OCI-LY3 (cell line): ENCODE measurements at regions not wholly inside any gene's neighbourhood (a gene's known extent, or its start where the extent isn't known, plus 50 kb on each side); places are given as distances from the start of the nearest gene placed in this dataset.

Experiments
- H2AFZ ChIP-seq: fragments of 200-600, 300-600 bp; shearing (Covaris generic); 2 replicates; pipeline ENCODE4 v1.6.0; 2014; ENCODE audit warnings: antibody characterized with exemption, low read depth, low read length
- H3K27ac ChIP-seq: fragments of 200-600, 300-600 bp; sonication (generic); 2 replicates; pipeline ENCODE4 v1.5.1; 2014; ENCODE audit warnings: mild to moderate bottlenecking, low read length, moderate library complexity, mixed read lengths
- H3K27me3 ChIP-seq: fragments of 200-600, 300-600 bp; sonication (generic); 2 replicates; pipeline ENCODE4 v1.6.1; 2014; ENCODE audit warnings: low read depth, low read length, mixed read lengths
- H3K36me3 ChIP-seq: fragments of 200-600, 300-600 bp; sonication (generic); replicated peaks from 2 replicates; pipeline ENCODE3; 2014; ENCODE audit warnings: low read depth, low read length, mixed read lengths
- H3K4me1 ChIP-seq: fragments of 300-600, 200-600 bp; sonication (generic); 2 replicates; pipeline ENCODE4 v1.6.1; 2014; ENCODE audit warnings: low read length, mixed read lengths
- H3K4me2 ChIP-seq: fragments of 200-600, 300-600 bp; sonication (generic); 2 replicates; pipeline ENCODE4 v1.6.1; 2014; ENCODE audit warnings: low read length, mixed read lengths
- H3K4me3 ChIP-seq: fragments of 300-600, 200-600 bp; sonication (generic); 2 replicates; pipeline ENCODE4 v1.5.1; 2014; ENCODE audit warnings: antibody characterized with exemption, mild to moderate bottlenecking, low read length, moderate library complexity
- H3K79me2 ChIP-seq: fragments of 300-600, 200-600 bp; shearing (Covaris generic); 2 replicates; pipeline ENCODE4 v1.6.1; 2014; ENCODE audit warnings: mild to moderate bottlenecking, low read length, mixed read lengths
- H3K9ac ChIP-seq: fragments of 300-600, 200-600 bp; shearing (Covaris generic); 2 replicates; pipeline ENCODE4 v1.6.0; 2014; ENCODE audit warnings: mild to moderate bottlenecking, low read length, moderate library complexity
- H3K9me3 ChIP-seq: fragments of 200-600, 300-600 bp; shearing (Covaris generic); 2 replicates; pipeline ENCODE4 v1.6.1; 2014; ENCODE audit warnings: low read length, mixed read lengths; ENCODE audit not compliant: insufficient read depth
- H4K20me1 ChIP-seq: fragments of 200-600, 300-600 bp; sonication (generic); 2 replicates; pipeline ENCODE4 v1.6.1; 2016; ENCODE audit warnings: low read length, mixed read lengths; ENCODE audit not compliant: insufficient read depth
- CTCF ChIP-seq: fragments of 200-600, 300-600 bp; sonication (generic); IDR thresholded peaks from 2 replicates; pipeline ENCODE4 v1.5.1; 2014; ENCODE audit warnings: antibody characterized with exemption, low read length, low read depth
- EZH2phosphoT487 ChIP-seq: fragments of 200-600 bp; shearing (Covaris generic); IDR thresholded peaks from 2 replicates; pipeline ENCODE4 v1.6.1; 2018; ENCODE audit warnings: antibody characterized with exemption, mixed run types, low read depth

GRCh38 chr2:215601990-215602721, 166.3 kb upstream of the FN1 start:
- Histone ChIP-seq H3K4me1 (no peaks in the 10 kb centered on the region), H2AFZ (no peak overlapping the region), H3K36me3 (no peaks in the 10 kb centered on the region), H3K27ac (no peak overlapping the region), H3K4me3 (no peak overlapping the region), H3K9me3 (no peaks in the 10 kb centered on the region), H3K27me3 (no peaks in the 10 kb centered on the region), H4K20me1 (no peaks in the 10 kb centered on the region), H3K79me2 (no peaks in the 10 kb centered on the region), H3K9ac (no peak overlapping the region), H3K4me2 (no peak overlapping the region)
- TF ChIP-seq EZH2phosphoT487: no peak
- TF ChIP-seq CTCF: no peak

GRCh38 chr2:215601526-215601925, 165.7 kb upstream of the FN1 start:
- Histone ChIP-seq H3K27ac (no peak overlapping the region), H3K79me2 (no peaks in the 10 kb centered on the region), H3K4me2 (no peak overlapping the region), H3K9ac (no peak overlapping the region), H3K4me3 (no peak overlapping the region), H3K36me3 (no peaks in the 10 kb centered on the region), H3K4me1 (no peaks in the 10 kb centered on the region), H4K20me1 (no peaks in the 10 kb centered on the region), H3K27me3 (no peaks in the 10 kb centered on the region), H3K9me3 (no peaks in the 10 kb centered on the region), H2AFZ (no peak overlapping the region)
- TF ChIP-seq CTCF (no peak), EZH2phosphoT487 (no peak)

GRCh38 chr2:215598376-215598975, 162.6 kb upstream of the FN1 start:
- Histone ChIP-seq H2AFZ (no peak overlapping the region), H3K79me2 (no peaks in the 10 kb centered on the region), H4K20me1 (no peaks in the 10 kb centered on the region), H3K36me3 (no peaks in the 10 kb centered on the region), H3K27ac (no peak overlapping the region), H3K4me3 (no peak overlapping the region), H3K4me1 (no peaks in the 10 kb centered on the region), H3K4me2 (no peak overlapping the region), H3K27me3 (no peaks in the 10 kb centered on the region), H3K9me3 (no peaks in the 10 kb centered on the region), H3K9ac (no peak overlapping the region)
- TF ChIP-seq CTCF (no peak), EZH2phosphoT487 (no peak)

- no peaks in the 10 kb centered on the region for H3K79me2 ChIP-seq
- no peaks in the 10 kb centered on the region for H4K20me1 ChIP-seq
- no peak overlapping the region for H3K9ac ChIP-seq
- no peaks in the 10 kb centered on the region for H3K27me3 ChIP-seq
- H3K4me3 ChIP-seq: no peak overlapping the region
- no peaks in the 10 kb centered on the region for H3K36me3 ChIP-seq
- H2AFZ ChIP-seq: no peak overlapping the region
- TF ChIP-seq CTCF (no peak), EZH2phosphoT487 (no peak)
- no peaks in the 10 kb centered on the region for H3K4me1 ChIP-seq
- H3K27ac ChIP-seq: no peak overlapping the region
- H3K9me3 ChIP-seq: no peaks in the 10 kb centered on the region
- H3K4me2 ChIP-seq: no peak overlapping the region
Measured at GRCh38 chr2:215597577-215597976, 161.7 kb upstream of the FN1 start.
